NOMO-1 treated with dmso at 0.1 percent for 144 hours (cell line): ENCODE measurements at regions not wholly inside any gene's neighbourhood (a gene's known extent, or its start where the extent isn't known, plus 50 kb on each side); places are given as distances from the start of the nearest gene placed in this dataset.

ENCODE experiments used
- DNase-seq: peaks from one replicate; lab custom pipeline; 2025; ENCODE audit not compliant: unreplicated experiment; lab: John Stamatoyannopoulos, UW

DNA sequence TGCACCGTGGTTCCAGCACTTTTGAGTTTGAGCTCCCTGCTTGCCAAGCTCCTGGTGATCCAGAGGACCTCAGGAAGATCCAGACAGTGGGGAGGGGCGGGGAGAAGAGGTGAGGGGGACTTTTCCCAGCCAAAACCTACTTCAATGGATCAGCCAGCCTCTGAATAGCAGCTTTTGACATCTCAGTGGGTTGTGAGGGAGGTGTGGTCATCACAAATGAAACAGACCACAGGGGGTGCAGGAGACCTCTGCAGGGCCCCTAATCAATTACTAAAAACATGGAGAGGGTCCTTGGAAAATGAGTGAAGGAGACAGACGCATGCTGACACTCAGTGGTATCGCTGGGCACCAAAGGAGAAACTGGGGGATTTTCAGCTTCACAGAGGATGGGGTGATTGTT is 372.7 kb downstream of the ZNF521 start:
- no peak for DNase-seq

DNA sequence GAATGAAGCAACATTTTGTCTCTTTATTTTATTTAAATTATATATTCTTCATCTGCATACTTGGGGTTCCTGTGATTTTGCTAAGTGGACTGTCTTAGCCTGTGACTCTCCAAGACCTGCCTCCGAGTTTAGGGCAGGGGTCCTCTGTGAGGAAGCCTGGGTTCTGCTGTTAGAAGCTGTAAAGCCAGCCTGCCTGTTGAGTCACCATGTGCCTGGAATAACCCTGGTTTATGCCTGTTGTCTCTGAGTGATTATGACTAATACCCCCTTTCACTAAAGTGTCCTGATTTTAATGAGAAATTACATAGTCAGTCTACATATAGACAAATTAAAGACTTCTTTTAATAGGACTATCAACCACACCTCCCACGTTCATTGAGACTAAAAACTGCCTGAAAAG is 369.1 kb downstream of the ZNF521 start:
- DNase-seq = no peak

- no peak for DNase-seq
Observed at GRCh38 chr18:24983566-24984139, 368.3 kb downstream of the ZNF521 start.

DNA sequence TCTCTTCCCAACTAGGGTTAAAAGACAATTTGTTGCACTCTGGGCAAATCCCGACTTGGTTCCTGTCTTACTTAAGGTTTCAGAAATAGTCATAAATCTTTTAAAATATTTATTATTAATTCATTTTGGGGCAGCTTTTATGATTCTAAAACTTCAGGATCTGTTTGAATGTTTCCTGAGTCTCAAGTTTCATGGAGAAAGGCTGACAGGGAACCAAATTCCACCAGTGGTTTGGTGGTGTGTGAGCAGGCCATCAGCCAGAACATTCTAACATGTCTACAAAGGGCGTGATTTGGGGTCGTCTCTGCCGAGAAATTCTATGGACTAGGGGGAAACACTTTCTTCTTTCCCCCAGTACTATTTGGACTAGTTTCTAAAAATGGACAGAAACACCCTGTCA is 366.4 kb downstream of the ZNF521 start:
- DNase-seq = no peak

- DNase-seq = no peak
Observed at GRCh38 chr18:24986666-24987302, 365.2 kb downstream of the ZNF521 start.

- DNase-seq = no peak
Observed at GRCh38 chr18:24987303-24988252, 364.4 kb downstream of the ZNF521 start.

- DNase-seq = no peak
Observed at GRCh38 chr18:24988253-24988840, 363.6 kb downstream of the ZNF521 start.

- DNase-seq = no peak
Observed at GRCh38 chr18:24989760-24990593, 362.0 kb downstream of the ZNF521 start.

- DNase-seq = no peak
Observed at GRCh38 chr18:24990671-24991134, 361.3 kb downstream of the ZNF521 start.

DNA sequence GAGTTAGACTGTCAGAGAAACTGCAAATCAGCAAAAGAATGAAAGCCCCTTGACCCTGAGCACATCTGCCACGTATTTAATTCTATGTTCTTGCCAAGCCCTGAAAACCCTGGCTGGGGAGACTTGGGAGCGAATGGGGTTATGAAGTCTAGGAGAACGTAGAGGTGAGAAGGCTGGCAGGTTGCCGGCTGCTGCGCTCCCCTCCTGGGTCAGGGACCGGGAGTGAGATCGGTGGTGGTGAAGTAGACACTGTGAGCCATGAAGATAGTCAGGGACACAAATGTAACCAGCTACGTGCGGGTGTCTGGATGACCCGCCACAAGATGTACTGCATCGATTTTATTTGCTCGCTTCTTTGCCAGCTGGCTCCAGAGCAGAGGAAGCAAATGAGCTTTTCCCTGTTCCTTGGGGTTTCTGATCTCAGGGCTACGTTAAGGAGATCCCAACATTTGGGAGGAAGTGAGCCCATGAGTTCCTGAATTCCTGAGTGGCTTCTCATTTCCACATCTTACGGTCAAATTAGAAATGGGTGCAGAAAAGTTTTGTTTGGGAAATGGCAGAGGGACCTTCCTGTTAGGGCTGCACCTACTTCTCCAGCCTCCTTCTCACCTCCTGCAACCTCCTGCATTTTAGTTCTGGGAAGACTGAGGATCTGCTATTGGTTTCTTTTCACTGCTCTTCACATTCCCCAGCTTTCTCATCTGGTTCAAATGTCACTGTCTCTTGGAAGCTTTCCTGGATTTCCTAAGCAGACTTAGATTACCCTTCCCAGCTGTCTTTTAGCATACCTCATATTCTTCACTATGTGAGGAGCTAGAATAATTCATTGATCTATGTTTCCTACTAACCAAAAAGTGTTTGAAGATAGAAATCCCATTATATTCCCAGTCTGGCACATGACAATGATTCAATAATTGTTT is 360.6 kb downstream of the ZNF521 start:
- no peak for DNase-seq

DNA sequence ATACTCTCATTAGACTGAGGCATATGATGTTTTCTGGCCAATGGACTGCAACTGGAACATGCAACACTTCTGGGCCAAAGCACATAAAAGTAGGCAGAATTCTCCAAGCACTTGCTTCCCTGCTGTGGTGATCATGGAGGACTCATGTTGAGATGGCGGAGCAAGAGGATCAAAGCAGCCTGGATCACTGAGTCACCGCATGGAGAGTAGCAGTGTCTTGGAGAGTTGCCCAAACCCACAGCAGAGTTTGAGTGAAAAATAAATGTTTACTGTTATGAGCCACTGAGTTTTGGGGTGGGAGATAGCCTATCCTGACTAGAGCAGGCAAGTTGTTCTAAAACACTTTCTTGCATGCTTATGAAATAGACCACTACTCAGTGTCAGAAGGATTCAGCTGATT is 359.5 kb downstream of the ZNF521 start:
- DNase-seq = no peak

DNA sequence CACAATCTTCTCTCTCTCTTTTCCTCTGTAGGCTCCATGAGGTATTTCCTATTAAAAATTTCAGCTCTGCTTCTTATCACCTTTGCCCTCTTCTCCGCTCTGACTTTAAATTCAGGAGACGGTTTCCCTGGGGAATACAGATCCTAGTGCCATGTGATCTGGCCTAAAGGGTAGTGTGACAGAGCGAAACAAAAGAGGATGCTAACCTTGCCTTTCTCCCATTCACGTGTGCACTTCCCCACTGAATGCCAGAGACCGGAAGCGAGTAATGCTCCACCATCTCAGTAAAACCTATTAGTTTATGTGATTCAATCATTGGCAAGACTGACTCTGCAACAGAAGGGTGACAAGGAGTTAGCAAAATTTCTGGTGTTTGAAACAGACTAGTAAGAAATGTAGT is 358.3 kb downstream of the ZNF521 start:
- no peak for DNase-seq

GRCh38 chr18:24995056-24995455 is 356.9 kb downstream of the ZNF521 start:
- DNase-seq = no peak

DNA sequence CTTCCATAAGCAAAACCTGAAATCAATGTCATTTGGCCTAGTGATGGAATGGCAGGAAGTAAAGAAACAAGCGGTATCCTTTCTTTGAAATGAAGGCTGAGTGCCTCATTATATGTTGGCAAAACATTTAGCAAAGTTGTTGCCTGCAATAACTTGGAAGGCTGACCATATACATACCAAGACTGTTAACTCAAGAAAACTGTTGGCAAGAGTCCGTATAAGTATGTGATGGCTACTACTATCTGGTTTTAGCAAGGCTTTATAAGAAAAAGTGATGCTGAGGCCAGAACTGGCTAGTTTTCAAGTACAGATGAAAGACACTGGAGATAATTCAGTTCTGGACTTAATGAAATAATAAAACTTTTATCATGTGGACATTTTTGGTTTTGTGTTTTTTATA is 356.2 kb downstream of the ZNF521 start:
- no peak for DNase-seq

DNA sequence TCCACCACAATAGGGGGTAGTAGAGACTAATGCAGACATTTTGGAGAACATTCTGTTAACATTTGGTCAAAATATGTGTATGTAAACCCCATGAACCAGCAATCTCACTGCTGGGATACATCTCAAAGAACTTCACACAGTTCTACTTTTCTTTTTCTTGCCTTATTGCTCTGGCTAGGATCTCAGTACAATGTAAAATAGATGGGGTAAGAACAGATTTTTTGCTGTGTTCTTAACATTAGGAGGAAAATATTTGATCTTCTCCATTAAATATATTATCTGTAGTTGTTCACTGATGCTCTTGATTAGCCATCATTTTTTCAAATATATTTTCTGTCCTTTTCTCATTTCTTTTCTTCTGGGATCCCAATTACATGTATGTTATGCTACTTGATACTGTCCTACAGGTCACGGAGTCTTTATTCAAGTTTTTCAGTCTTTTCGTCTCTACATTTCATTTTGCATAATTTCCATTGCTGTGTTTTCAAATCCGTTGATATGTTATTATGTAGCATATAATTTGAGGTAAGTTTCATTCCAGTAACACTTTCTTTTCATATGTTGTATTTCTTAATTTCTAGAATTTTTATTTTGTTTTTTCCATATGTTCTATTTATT is 352.2 kb downstream of the ZNF521 start:
- no peak for DNase-seq

GRCh38 chr18:25001803-25002202 is 350.2 kb downstream of the ZNF521 start:
- DNase-seq = no peak

DNA sequence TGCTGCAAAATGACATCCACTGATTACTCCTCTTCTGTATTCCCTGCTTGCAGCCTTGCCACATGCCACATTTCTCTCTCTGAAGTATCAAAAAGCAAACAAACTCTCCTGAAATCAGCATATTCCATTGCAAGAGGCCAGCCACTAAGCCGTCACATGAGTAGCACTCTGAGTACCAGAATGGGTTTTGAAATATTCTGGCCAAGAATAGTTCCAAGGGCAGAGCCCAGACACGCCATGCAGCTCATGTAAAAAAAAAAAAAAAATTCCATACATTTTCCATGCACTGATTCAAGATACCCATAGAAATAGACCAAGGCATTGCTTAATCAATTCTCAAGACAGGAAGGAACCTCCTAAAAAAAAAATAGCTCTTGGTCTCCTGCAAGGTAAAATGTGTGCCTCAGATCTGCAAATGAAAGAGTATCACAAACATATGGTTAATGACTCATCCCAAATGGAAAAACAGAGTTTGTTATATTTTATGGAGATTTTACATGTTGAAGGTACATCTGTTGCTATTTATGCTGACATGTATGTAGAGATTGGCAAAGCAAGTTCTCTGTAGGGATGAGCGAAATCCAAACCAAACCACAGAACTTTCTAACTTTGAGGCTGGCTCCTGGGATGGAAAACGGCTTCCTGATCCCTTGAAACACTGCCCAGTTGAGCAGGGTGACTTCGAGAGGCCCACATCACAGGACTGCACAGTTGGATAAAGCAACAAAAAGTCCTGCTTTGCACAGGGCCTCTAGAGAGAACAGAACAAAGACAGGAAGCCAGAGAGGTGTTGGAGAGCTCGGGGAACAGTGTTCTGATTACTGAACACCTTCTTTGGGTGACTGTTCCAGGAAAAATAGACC is 346.2 kb downstream of the ZNF521 start:
- DNase-seq = no peak
